Psoas muscle (tissue), 7 donors: ENCODE measurements at regions not wholly inside any gene's neighbourhood (a gene's known extent, or its start where the extent isn't known, plus 50 kb on each side); places are given as distances from the start of the nearest gene placed in this dataset.

Source experiments
- ATAC-seq, 4 donors: fragments of 200-7000 bp; cut with Tn5 transposase; one replicate each; pipeline ENCODE4 v1.9.1; 2020; ENCODE audit warnings: moderate library complexity in 3 of 4, mild to moderate bottlenecking in 2 of 4
- DNase-seq, 2 donors: peaks; one replicate each; pipeline ENCODE4 v3.0.0-alpha.2; 2020
- H3K27ac ChIP-seq: fragments of 200-600 bp; one replicate; pipeline ENCODE4 v1.8.0; 2022
- H3K27me3 ChIP-seq, 3 donors: fragments of 200-600 bp in 1 of 3; one replicate each; pipeline versions ENCODE4 v1.6.1 to v1.8.0; 2013 to 2022; ENCODE audit warnings: low read length in 2 of 3, mild to moderate bottlenecking in 2 of 3, moderate library complexity in 1 of 3; ENCODE audit not compliant: insufficient read depth in 3 of 3
- H3K36me3 ChIP-seq, 2 donors: fragments of 200-600 bp in 1 of 2; one replicate each; pipeline versions ENCODE4 v1.6.1 to v1.8.0; 2013 to 2022; ENCODE audit warnings: low read depth in 1 of 2, mild to moderate bottlenecking in 1 of 2, moderate library complexity in 1 of 2; ENCODE audit not compliant: insufficient read depth in 1 of 2
- H3K4me1 ChIP-seq: fragments of 200-600 bp; one replicate; pipeline ENCODE4 v1.8.0; 2022
- H3K4me3 ChIP-seq: fragments of 200-600 bp; one replicate; pipeline ENCODE4 v1.8.0; 2022; ENCODE audit warnings: mild to moderate bottlenecking
- H3K9me3 ChIP-seq: fragments of 200-600 bp; one replicate; pipeline ENCODE4 v1.8.0; 2022
- CTCF ChIP-seq: fragments of 200-600 bp; IDR thresholded peaks from one replicate; pipeline ENCODE4 v1.8.0; 2022; ENCODE audit warnings: antibody characterized with exemption
- WGBS, 3 donors: extraction: QIAGEN DNeasy Blood & Tissue Kit; methylation state at CpG; one replicate each; pipeline versions ENCODE4 v1.1.6 to v1.1.7; 2013; 5-methylcytosine and 5-hydroxymethylcytosine counted together
- intact Hi-C, 2 donors: fragments of 100-400 bp; cut with DNase I; formaldehyde crosslinking; loops; one replicate each; pipeline versions ENCODE4 v1.11.0 to v1.14.2; 2022
- donor health status: healthy with polysubstance abuse.
- donor health status: DM: no; HTN: no; CAD: no; lungs with moderate emphysema.
- donor health status: Bipolar disorder and iron deficiency.
- donor health status: healthy.
- donor health status: DM: yes; HTN: yes; CAD: no.
- donor health status: DM: no; HTN: no; CAD: no.
- donor health status: DM: yes; HTN: yes; CAD: no.

- Histone ChIP-seq H3K27me3 (no peaks in the 10 kb centered on the region), H3K27ac (no peak overlapping the region), H3K4me3 (no peak overlapping the region), H3K9me3 (no peaks in the 10 kb centered on the region), H3K4me1 (no peaks in the 10 kb centered on the region), H3K36me3 (no peaks in the 10 kb centered on the region)
- intact Hi-C loops = no loop called here
- ATAC-seq (no peak), DNase-seq (no peak)
- TF ChIP-seq CTCF = no peak
Observed at GRCh38 chr16:5605404-5605803, 507.8 kb upstream of the EEF2KMT start.

DNA sequence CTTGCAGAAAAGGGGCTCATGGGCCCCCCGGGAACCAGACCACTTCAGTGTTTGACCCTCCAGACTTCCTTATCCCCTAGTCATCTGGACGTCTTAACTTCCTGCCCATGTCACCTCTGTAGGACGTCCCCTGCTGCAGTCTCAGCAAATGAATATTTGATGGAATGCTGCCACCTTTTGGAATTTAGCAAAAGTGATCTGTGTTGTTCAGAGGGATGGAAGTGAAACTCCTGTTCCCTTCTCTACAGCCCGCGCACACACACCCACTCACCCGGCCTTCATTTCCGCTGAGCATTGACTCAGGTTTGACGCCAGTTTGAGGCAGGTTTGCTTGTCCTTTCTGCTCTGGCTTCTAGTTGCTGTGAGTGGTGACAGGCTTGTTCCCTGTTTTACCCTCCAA lies 507.2 kb upstream of the EEF2KMT start:
- H3K4me1 ChIP-seq = no peaks in the 10 kb centered on the region
- H3K27ac ChIP-seq = no peak overlapping the region
- H3K27me3 ChIP-seq = no peaks in the 10 kb centered on the region
- ATAC-seq (no peak), DNase-seq (no peak)
- no peak for TF ChIP-seq CTCF
- H3K36me3 ChIP-seq = no peaks in the 10 kb centered on the region
- intact Hi-C loops = no loop called here
- H3K4me3 ChIP-seq = no peak overlapping the region
- H3K9me3 ChIP-seq = no peaks in the 10 kb centered on the region
- WGBS, 3 donors = 38 to 46% (median 44%) methylated on average over 8 of the region's 8 CpGs

DNA sequence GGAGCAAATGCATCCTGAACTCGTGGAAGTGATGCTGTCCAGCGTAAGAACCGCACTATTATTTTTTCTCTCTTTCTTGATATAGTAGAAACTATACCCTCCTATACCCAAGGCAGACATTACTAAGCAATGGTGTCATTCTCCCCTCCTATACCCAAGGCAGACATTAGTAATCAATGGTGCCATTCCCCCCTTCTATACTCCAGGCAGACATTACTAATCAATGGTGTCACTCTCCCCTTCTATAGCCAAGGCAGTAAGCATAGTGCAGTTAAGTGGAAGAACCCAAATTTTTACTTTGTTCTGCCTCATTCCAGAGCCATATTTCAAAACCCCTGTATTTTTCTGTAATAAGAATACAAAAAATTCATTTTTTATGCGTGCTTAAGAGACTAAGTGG lies 506.2 kb upstream of the EEF2KMT start:
- intact Hi-C loops = no loop called here
- no peaks in the 10 kb centered on the region for H3K36me3 ChIP-seq
- H3K9me3 ChIP-seq = no peaks in the 10 kb centered on the region
- H3K27me3 ChIP-seq = no peaks in the 10 kb centered on the region
- ATAC-seq = no peak
- TF ChIP-seq CTCF = no peak
- H3K4me1 ChIP-seq = no peaks in the 10 kb centered on the region
- no peak overlapping the region for H3K27ac ChIP-seq
- WGBS, 3 donors = 77 to 83% (median 83%) methylated on average over 4 of the region's 4 CpGs
- DNase-seq = no peak
- H3K4me3 ChIP-seq = no peak overlapping the region

DNA sequence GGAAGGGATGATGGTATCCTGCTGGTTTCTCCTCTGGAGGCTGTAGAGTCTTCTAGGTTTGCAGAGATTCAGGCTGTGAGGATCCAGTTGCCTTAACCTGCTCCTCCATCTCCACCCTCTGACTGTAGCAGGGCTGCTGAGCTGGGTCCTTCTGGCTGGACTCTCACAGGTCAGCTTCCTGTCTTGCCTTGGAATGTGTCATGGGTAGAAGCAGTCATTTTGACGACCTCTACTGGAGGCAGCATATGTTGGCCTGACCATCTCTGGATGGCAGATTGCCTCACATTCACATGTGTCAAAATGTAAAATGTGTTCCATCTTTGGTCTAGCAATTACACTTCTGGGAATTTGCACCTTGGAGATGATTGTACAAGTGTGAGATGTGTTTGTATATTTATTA lies 504.4 kb upstream of the EEF2KMT start:
- DNase-seq = no peak
- Histone ChIP-seq H3K27me3 (no peaks in the 10 kb centered on the region), H3K36me3 (no peaks in the 10 kb centered on the region), H3K4me1 (no peaks in the 10 kb centered on the region), H3K9me3 (no peaks in the 10 kb centered on the region), H3K27ac (no peak overlapping the region), H3K4me3 (no peak overlapping the region)
- TF ChIP-seq CTCF = no peak
- 21 to 37% (median 31%) methylated on average over 1 of the region's 1 CpG for WGBS, 3 donors
- no peak for ATAC-seq
- intact Hi-C loops = no loop called here

- no peak for ATAC-seq
- H3K27ac ChIP-seq = no peak overlapping the region
Observed at GRCh38 chr16:5598793-5599192, 501.2 kb upstream of the EEF2KMT start.

More at GRCh38 chr16:5598793-5599192, 501.2 kb upstream of the EEF2KMT start:
- Histone ChIP-seq H3K9me3 (no peaks in the 10 kb centered on the region), H3K4me1 (no peaks in the 10 kb centered on the region), H3K36me3 (no peaks in the 10 kb centered on the region), H3K4me3 (no peak overlapping the region), H3K27me3 (no peaks in the 10 kb centered on the region)
- 55 to 66% (median 57%) methylated on average over 7 of the region's 7 CpGs for WGBS, 3 donors
- DNase-seq = no peak
- no peak for TF ChIP-seq CTCF
- intact Hi-C loops = no loop called here
